ENCODE measurements at regions not wholly inside any gene's neighbourhood (a gene's known extent, or its start where the extent isn't known, plus 50 kb on each side); places are given as distances from the start of the nearest gene placed in this dataset.

DNA sequence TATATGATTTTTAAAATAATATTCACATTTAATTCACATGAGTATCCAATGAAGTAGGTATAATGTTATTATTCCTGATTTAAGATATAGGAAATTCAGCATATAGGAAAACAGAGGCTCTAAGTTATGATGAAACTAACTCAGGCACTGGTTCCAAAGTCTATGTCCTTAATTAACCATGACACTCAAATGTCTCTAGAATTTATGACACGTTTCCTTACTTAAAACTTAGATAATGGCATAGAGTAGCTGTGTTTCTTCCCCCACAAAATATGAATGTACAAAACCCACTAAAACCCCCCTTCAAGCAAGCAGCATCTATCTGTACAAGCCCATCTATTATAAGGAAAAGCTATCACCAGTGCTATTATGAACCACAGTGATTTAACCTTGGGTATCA is 72.9 kb upstream of the CDK1 start:
- Histone ChIP-seq H3K27ac (no peak overlapping the region), H3K4me3 (no peak overlapping the region), H3K9me3 (replicated peaks in 1 of 3) (no peaks in the 10 kb centered on the region), H3K36me3 (replicated peaks in 1 of 2) (no peaks in the 10 kb centered on the region), H3K27me3 (no peaks in the 10 kb centered on the region), H3K4me1 (replicated peaks in 1 of 2) (no peaks in the 10 kb centered on the region)
- WGBS, 4 donors, result 57 to 86% (median 79%) methylated on average over 1 of the region's 1 CpG
- intact Hi-C loops (cut with DNase I), result no loop called here
- no peak for TF ChIP-seq POLR2A (IDR thresholded peaks at IDR 0.05)
- TF ChIP-seq, protein P1, sequence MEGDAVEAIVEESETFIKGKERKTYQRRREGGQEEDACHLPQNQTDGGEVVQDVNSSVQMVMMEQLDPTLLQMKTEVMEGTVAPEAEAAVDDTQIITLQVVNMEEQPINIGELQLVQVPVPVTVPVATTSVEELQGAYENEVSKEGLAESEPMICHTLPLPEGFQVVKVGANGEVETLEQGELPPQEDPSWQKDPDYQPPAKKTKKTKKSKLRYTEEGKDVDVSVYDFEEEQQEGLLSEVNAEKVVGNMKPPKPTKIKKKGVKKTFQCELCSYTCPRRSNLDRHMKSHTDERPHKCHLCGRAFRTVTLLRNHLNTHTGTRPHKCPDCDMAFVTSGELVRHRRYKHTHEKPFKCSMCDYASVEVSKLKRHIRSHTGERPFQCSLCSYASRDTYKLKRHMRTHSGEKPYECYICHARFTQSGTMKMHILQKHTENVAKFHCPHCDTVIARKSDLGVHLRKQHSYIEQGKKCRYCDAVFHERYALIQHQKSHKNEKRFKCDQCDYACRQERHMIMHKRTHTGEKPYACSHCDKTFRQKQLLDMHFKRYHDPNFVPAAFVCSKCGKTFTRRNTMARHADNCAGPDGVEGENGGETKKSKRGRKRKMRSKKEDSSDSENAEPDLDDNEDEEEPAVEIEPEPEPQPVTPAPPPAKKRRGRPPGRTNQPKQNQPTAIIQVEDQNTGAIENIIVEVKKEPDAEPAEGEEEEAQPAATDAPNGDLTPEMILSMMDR (IDR thresholded peaks at IDR 0.05), result no peak
- DNase-seq, result no peak

DNA sequence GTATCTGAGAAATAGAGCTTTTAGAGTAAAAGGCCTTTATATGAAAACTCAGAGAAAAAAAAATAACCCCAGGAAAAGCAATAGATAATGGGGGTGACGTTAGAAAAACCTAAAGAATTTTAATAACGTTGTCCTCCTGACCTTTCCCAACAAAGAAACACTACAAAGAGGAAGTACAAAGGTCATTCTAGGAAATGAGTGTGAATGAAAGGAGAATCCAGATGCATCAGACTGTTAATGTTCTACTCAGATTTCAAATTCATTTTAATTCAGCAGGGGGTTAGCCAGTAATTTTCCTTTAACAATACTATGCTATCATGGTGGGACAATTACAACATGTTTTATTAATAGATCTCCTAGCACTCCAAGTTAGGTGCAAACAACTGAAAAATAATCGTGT is 73.8 kb upstream of the CDK1 start:
- TF ChIP-seq, protein P1 (IDR thresholded peaks at IDR 0.05), result no peak
- TF ChIP-seq POLR2A (IDR thresholded peaks at IDR 0.05), result no peak
- DNase-seq, result no peak
- Histone ChIP-seq H3K27ac (no peak overlapping the region), H3K36me3 (replicated peaks in 1 of 2) (no peaks in the 10 kb centered on the region), H3K4me1 (replicated peaks in 1 of 2) (no peaks in the 10 kb centered on the region), H3K9me3 (replicated peaks in 1 of 3) (no peaks in the 10 kb centered on the region), H3K27me3 (no peaks in the 10 kb centered on the region), H3K4me3 (no peak overlapping the region)
- intact Hi-C loops (cut with DNase I), result no loop called here
- WGBS, 4 donors, result 22 to 36% (median 28%) methylated on average over 3 of the region's 3 CpGs

GRCh38 chr10:60703266-60704041 is 74.8 kb upstream of the CDK1 start:
- intact Hi-C loops (cut with DNase I), result no loop called here
- DNase-seq, result no peak
- Histone ChIP-seq H3K4me1 (replicated peaks in 1 of 2) (no peaks in the 10 kb centered on the region), H3K36me3 (replicated peaks in 1 of 2) (no peaks in the 10 kb centered on the region), H3K9me3 (replicated peaks in 1 of 3) (no peaks in the 10 kb centered on the region), H3K4me3 (no peak overlapping the region), H3K27me3 (no peaks in the 10 kb centered on the region), H3K27ac (no peak overlapping the region)
- WGBS, 4 donors, result 80 to 92% (median 84%) methylated on average over 7 of the region's 7 CpGs
- TF ChIP-seq, protein P1 (IDR thresholded peaks at IDR 0.05), result no peak
- no peak for TF ChIP-seq POLR2A (IDR thresholded peaks at IDR 0.05)

- Histone ChIP-seq H3K27me3 (no peaks in the 10 kb centered on the region), H3K9me3 (replicated peaks in 1 of 3) (no peaks in the 10 kb centered on the region), H3K36me3 (replicated peaks in 1 of 2) (no peaks in the 10 kb centered on the region), H3K27ac (no peak overlapping the region), H3K4me1 (replicated peaks in 1 of 2) (no peaks in the 10 kb centered on the region), H3K4me3 (no peak overlapping the region)
- DNase-seq, result no peak
- TF ChIP-seq, protein P1 (IDR thresholded peaks at IDR 0.05), result no peak
- TF ChIP-seq POLR2A (IDR thresholded peaks at IDR 0.05), result no peak
- intact Hi-C loops (cut with DNase I), result no loop called here
Observed at GRCh38 chr10:60687679-60688078, 90.6 kb upstream of the CDK1 start.

Data from adrenal gland (tissue), 9 donors.